ENCODE measurements at regions not wholly inside any gene's neighbourhood (a gene's known extent, or its start where the extent isn't known, plus 50 kb on each side); places are given as distances from the start of the nearest gene placed in this dataset.
"Not testable (repeated sequence)": the region's sequence is repeated elsewhere in the genome, so short reads cannot be mapped to it uniquely, and the experiment has no call there.

- DNase-seq (ENCODE audit: low spot score in 2 of 2) = no peak
- H3K9me3 ChIP-seq = no peaks in the 10 kb centered on the region
- TF ChIP-seq POLR2A (IDR thresholded peaks at IDR 0.05) = no peak
- no peak for TF ChIP-seq CTCF (IDR thresholded peaks at IDR 0.05)
- TF ChIP-seq POLR2AphosphoS5 (IDR thresholded peaks at IDR 0.05) = no peak
- no peak overlapping the region for H3K27ac ChIP-seq
- intact Hi-C loops (cut with DNase I; ENCODE audit: low total_unique reads) = no loop called here
- H3K4me3 ChIP-seq = no peak overlapping the region
- no peaks in the 10 kb centered on the region for H3K36me3 ChIP-seq
- H3K4me1 ChIP-seq = no peaks in the 10 kb centered on the region
- H3K27me3 ChIP-seq = no peaks in the 10 kb centered on the region
Observed at GRCh38 chr4:128758314-128758922, 51.1 kb upstream of the JADE1 start.

GRCh38 chr4:128757712-128758111 lies 51.8 kb upstream of the JADE1 start:
- intact Hi-C loops (cut with DNase I; ENCODE audit: low total_unique reads) = no loop called here
- Histone ChIP-seq H3K27ac (no peak overlapping the region), H3K4me3 (no peak overlapping the region)

GRCh38 chr4:128751354-128751753 lies 58.1 kb upstream of the JADE1 start:
- DNase-seq (ENCODE audit: low spot score in 2 of 2) = no peak
- no peaks in the 10 kb centered on the region for H3K36me3 ChIP-seq
- H3K27me3 ChIP-seq = no peaks in the 10 kb centered on the region
- H3K9me3 ChIP-seq = no peaks in the 10 kb centered on the region
- no peaks in the 10 kb centered on the region for H3K4me1 ChIP-seq
- intact Hi-C loops (cut with DNase I; ENCODE audit: low total_unique reads) = no loop called here
- H3K4me3 ChIP-seq = no peak overlapping the region
- no peak for TF ChIP-seq POLR2AphosphoS5 (IDR thresholded peaks at IDR 0.05)
- TF ChIP-seq CTCF (IDR thresholded peaks at IDR 0.05) = no peak
- TF ChIP-seq POLR2A (IDR thresholded peaks at IDR 0.05) = no peak
- H3K27ac ChIP-seq = no peak overlapping the region

More at GRCh38 chr4:128757712-128758111, 51.8 kb upstream of the JADE1 start:
- no peaks in the 10 kb centered on the region for H3K36me3 ChIP-seq
- H3K4me1 ChIP-seq = no peaks in the 10 kb centered on the region
- TF ChIP-seq POLR2AphosphoS5 (IDR thresholded peaks at IDR 0.05) = no peak
- no peak for TF ChIP-seq POLR2A (IDR thresholded peaks at IDR 0.05)
- DNase-seq (ENCODE audit: low spot score in 2 of 2) = no peak
- no peaks in the 10 kb centered on the region for H3K27me3 ChIP-seq
- no peaks in the 10 kb centered on the region for H3K9me3 ChIP-seq

DNA sequence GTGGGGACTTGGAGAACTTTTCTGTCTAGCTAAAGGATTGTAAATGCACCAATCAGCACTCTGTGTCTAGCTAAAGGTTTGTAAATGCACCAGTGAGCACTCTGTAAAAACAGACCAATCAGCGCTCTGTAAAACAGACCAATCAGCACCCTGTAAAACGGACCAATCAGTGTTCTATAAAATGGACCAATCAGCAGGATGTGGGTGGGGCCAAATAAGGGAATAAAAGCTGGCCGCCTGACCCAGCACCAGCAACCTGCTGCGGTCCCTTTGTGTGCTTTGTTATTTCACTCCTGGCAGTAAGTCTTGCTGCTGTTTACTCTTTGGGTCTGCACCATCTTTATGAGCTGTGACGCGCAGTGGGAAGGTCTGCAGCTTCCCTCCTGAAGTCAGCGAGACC lies 67.8 kb upstream of the JADE1 start:
- H3K36me3 ChIP-seq; H3K27me3 ChIP-seq; H3K4me1 ChIP-seq; intact Hi-C loops (cut with DNase I; ENCODE audit: low total_unique reads); H3K9me3 ChIP-seq; H3K27ac ChIP-seq; DNase-seq (ENCODE audit: low spot score in 2 of 2); H3K4me3 ChIP-seq: not testable (repeated sequence)

GRCh38 chr4:128737098-128737513 lies 72.4 kb upstream of the JADE1 start:
- Histone ChIP-seq H3K4me1 (no peaks in the 10 kb centered on the region), H3K4me3 (no peak overlapping the region), H3K27me3 (no peaks in the 10 kb centered on the region), H3K36me3 (no peaks in the 10 kb centered on the region), H3K27ac (no peak overlapping the region), H3K9me3 (no peaks in the 10 kb centered on the region)
- intact Hi-C loops (cut with DNase I; ENCODE audit: low total_unique reads) = no loop called here
- no peak for DNase-seq (ENCODE audit: low spot score in 2 of 2)
- no peak for TF ChIP-seq POLR2AphosphoS5 (IDR thresholded peaks at IDR 0.05)
- TF ChIP-seq CTCF (IDR thresholded peaks at IDR 0.05) = no peak
- TF ChIP-seq POLR2A (IDR thresholded peaks at IDR 0.05) = no peak

DNA sequence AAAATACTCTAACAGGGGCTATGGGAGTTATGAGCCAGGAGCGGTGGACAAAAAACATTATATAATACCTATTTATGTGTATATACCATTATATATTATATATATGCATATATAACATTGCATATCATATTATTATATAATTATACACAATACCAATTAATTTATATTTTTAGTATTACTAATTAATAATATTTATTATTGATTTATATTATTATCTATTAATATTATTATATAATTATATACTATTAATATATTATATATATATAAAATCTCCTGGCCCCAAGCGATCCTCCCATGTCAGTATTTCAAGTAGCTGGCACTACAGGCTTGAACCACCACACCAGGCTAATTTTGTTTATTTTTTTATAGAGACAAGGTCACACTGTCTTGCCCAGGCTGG lies 73.8 kb upstream of the JADE1 start:
- Histone ChIP-seq H3K27me3 (no peaks in the 10 kb centered on the region), H3K4me3 (no peak overlapping the region), H3K36me3 (no peaks in the 10 kb centered on the region), H3K4me1 (no peaks in the 10 kb centered on the region), H3K27ac (no peak overlapping the region), H3K9me3 (no peaks in the 10 kb centered on the region)
- DNase-seq (ENCODE audit: low spot score in 2 of 2) = no peak
- TF ChIP-seq CTCF (IDR thresholded peaks at IDR 0.05) (no peak), POLR2AphosphoS5 (IDR thresholded peaks at IDR 0.05) (no peak), POLR2A (IDR thresholded peaks at IDR 0.05) (no peak)
- intact Hi-C loops (cut with DNase I; ENCODE audit: low total_unique reads) = no loop called here

All from breast epithelium (tissue), 4 donors.